H54 (cell line): ENCODE measurements at regions not wholly inside any gene's neighbourhood (a gene's known extent, or its start where the extent isn't known, plus 50 kb on each side); places are given as distances from the start of the nearest gene placed in this dataset.

ENCODE experiments used
- DNase-seq: peaks from one replicate; pipeline ENCODE4 v3.0.0; 2011; ENCODE audit warnings: low spot score, mixed read lengths; ENCODE audit not compliant: insufficient read length
- FAIRE-seq: peaks from 3 replicates; lab custom pipeline; 2011; peaks lifted over from hg19 to GRCh38; lab: Jason Lieb, UNC
- POLR2A ChIP-seq: IDR thresholded peaks from 2 replicates; pipeline ENCODE4 v1.6.1; 2011; ENCODE audit warnings: low read depth, mild to moderate bottlenecking, low read length

DNA sequence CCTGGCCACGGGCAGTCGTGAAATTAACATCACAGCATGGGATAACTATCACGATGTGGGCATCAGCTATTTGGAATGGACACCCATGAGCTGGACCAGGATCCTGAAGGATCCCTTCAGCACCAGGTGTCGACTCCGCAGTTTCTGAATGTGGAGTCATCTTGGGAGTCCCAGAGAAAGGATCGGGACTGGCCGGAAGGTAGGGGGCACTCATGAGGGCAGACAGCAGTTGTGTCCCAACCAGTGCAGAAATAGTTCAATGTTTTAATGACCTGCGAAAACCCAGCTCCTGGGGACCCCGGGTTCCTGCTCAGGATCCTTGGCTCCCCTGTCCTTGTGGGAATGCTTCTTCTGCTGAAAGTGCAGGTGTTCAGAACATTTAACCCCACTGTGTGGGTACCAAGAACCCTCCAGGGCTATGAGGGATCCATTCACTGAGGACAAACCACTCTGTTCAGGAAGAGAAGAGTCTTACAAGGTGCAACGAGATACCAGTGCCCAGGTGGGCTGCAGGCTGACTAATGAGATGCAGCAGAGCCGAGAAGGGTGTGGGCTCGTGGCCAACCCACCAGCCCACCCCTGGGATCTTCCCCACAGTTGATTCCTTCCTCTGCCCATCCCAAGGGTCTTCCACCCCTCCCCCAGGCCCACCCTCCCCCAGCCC, 154.8 kb downstream of the SALL1 start:
- no peak for TF ChIP-seq POLR2A
- no peak for DNase-seq
- no peak for FAIRE-seq

DNA sequence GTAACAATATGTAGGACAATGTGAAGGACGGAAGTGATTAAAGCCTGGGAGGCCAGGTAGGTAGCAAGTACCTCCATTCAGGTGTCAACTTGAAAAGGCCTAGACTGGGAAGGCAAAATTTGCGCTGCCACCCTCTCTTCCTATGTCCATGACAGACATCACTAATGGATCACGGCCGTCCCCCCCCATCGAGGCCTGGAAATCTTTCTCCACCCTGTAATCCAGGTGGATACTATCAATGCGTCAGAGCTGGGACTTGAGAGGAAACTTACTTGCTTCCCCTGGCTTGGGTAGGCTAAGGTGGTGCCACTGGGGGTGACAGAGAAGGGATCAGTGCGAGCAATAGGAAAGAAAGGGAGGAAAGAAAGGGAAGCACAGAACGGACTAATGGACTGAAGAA, 156.1 kb downstream of the SALL1 start:
- DNase-seq = no peak
- TF ChIP-seq POLR2A = no peak
- no peak for FAIRE-seq

DNA sequence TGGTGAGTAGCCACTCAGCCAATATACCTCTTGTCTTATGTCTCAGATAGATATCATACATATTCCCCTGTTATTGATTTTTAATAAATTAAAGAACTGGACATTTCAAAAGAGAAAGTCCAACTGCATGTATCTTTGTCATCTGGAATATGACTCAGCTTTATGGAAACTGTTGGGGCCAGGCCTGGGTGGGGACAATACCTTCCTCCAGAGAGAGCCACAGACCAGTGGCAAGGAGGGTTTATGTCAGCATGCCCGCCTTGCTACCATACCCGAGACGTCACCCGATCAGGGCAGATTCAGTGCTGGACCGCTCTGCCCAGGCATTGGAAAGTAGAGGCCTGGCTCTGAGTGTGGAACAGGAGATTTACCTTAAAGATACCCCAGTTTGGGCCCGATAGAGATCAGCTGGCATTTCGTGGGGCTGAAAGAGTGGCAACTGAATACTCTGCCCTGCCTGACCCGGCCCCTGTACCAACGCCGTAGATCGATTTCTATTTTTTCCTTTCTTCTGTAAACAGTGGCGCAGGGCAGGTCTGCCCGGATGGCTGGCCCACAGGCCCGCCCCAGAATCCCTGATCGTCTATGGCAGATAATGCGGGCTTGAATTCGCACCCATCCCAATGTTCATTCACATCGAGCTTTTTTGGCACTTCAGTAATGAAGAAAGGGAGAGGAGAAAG, 158.6 kb downstream of the SALL1 start:
- DNase-seq = no peak
- no peak for FAIRE-seq
- TF ChIP-seq POLR2A = no peak

DNA sequence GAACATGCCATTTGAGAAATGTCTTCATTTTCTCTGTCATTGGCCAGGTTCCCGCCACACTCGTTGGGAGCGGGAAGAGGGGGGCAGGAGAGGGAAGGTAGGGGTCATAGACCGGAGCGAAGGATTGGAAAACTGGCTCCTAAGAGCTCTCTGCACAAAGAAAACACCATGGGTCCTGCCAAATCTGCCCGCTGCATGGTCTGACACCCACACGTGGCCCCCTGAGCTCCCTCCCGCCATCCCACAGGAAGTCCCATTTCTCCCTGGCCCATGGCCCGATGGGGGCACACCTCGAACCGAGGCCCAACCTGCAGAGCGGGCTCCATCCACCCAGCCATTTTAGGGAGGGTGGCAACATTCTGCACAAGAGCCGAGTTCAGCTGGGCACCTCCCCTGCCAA, 159.6 kb downstream of the SALL1 start:
- no peak for TF ChIP-seq POLR2A
- DNase-seq (no peak), FAIRE-seq (no peak)

DNA sequence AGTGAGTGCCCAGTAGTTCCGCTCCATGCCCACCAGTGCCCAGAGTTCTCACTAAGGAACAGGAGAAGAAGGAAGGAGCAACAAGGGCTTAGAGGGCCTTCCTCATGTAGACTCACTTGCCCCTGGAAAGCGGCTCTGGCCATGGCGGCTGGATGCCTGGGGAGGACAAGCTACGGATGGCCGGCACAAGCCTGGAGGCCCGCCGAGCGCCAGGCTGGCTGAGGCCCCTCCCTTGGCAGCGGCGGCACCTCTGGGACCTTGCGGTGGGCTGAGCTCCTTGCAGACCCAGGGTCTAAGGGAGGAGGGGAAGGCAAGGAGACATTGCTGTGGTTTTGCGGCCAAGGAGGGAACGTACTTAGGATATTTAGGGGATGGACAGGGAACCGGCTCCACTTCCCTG, 160.1 kb downstream of the SALL1 start:
- FAIRE-seq = no peak
- DNase-seq = no peak
- TF ChIP-seq POLR2A = no peak

DNA sequence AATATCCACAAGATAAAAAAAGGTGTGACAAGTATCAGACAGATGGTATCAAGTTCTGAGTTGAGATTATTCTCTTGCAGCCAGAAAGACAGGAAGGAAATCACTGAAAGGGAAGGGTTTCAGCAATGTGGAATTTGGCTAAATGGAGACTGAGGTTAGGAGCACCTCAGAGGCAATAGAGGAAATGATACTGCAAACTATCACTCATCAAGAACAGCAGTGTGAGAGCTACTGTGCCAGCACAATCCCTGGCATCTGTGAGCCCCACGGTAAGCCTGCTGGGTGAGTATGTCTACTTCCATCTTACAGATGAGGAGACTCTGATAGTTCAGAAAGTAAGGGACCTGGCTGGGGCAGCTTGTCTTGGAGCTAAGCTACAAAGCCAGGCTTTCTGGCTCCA, 162.0 kb downstream of the SALL1 start:
- FAIRE-seq (no peak), DNase-seq (no peak)
- TF ChIP-seq POLR2A = no peak

DNA sequence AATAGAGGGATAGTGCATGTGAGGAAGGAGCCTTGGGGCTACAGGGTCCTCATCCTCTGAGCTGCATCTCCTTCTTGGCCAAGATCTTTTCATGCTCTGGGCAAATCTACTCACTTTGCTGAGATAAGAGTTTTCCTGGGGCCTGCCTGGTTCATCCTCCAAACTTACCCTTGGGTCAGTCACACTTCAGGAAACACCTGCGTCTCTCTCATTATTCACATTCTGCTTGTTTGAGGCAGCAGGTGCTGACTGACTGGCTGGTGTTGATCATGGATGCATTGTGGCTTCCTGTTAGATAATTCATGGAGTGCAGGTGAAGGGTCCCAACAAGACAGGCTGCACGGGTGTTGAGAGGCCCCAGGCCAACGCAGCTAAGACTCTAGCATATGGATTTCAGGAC, 162.6 kb downstream of the SALL1 start:
- TF ChIP-seq POLR2A = no peak
- DNase-seq (no peak), FAIRE-seq (no peak)

DNA sequence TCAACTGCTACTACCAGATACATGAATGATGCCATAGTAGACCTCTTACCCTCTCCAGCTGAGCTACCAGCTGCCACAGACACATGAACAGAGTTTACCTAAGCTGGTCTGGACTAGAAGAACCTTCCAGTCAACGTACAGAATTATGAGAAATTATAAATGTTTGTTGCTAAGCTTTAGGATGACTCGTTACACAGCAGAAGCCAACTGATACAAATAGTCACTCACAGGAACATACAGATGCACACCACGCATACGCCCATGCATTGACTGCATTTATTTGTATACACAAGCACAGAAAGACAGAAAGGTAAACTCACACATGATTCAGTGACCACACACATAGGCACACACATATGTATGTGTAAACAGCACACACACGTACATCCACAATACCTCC, 164.6 kb downstream of the SALL1 start:
- no peak for FAIRE-seq
- DNase-seq = no peak

DNA sequence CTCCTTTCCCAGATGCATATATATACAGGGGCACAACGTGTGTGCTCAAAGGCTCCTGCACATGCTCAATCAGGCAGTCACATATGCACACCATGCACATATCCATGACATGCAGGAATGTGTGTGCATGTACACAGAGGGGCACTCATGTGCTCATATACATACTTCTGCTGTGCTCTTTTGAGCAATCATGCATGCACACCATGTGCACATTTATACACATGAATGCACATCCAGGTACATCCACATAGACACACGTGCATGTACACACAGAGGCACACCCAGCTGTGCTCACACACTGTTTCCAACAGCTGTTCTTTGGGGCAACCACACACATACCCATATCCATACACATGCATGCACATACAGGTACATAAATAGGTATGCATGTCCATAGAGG, 165.3 kb downstream of the SALL1 start:
- FAIRE-seq (no peak), DNase-seq (no peak)

More for the DNA sequence above, 164.6 kb downstream of the SALL1 start:
- no peak for TF ChIP-seq POLR2A

DNA sequence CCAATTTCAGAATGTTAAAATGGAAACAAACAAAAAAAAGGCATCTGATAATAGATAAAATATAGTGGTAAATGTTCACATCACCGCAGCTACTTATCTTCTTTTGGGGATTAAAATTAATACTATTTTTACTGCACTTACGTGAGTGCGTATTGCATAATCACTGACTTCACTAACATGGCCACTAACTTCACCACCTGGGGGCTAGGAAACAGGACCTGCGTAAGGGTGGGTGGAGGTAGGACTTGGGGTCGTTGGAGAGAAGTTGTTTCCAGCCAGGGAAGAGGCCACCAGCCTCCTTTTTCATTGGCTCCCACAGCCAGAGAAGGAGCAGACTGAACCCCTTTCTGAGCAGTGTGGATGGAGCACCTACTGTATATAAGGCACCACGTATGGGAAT, 166.4 kb downstream of the SALL1 start:
- DNase-seq (no peak), FAIRE-seq (no peak)
- TF ChIP-seq POLR2A = no peak

More for the DNA sequence above, 165.3 kb downstream of the SALL1 start:
- TF ChIP-seq POLR2A = no peak

DNA sequence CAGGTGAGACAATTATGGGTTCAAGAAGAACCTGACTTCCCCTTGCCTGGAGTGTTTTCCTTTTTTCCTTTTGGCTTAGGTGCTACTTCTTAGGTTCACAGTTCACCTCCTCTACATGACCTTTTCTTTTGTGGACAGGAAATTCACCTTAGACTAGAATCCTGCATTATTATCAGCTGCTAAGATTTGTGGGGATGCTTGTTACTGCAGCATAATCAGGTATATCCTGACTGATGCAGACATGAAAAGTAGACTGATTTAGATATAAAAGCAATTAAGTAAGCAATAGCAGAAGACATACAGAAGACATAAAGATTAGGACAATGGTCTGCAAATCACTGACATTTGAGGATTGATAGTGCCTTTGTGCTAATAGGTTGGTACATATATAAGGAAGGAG, 168.3 kb downstream of the SALL1 start:
- DNase-seq (no peak), FAIRE-seq (no peak)
- TF ChIP-seq POLR2A = no peak

DNA sequence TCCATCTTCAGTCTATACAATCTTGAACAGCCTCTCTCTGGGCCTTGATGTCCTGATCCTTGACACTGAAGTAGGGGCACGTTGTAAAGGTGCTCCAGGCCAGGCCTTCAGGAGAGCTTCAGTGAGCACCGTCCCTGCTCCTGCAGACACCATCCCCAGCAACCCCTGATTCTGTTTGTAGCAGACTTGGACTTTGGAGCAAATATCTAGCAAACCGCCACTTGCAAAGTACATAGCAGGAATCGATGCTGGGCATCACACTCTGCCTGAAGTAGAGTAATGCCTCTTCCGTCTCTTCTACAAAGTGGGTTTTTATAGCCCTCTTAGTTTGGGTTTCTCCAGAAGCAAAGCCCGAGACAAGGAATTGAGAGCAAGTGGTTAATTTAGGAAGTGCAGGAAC, 169.1 kb downstream of the SALL1 start:
- TF ChIP-seq POLR2A = no peak
- FAIRE-seq = no peak
- DNase-seq = no peak

DNA sequence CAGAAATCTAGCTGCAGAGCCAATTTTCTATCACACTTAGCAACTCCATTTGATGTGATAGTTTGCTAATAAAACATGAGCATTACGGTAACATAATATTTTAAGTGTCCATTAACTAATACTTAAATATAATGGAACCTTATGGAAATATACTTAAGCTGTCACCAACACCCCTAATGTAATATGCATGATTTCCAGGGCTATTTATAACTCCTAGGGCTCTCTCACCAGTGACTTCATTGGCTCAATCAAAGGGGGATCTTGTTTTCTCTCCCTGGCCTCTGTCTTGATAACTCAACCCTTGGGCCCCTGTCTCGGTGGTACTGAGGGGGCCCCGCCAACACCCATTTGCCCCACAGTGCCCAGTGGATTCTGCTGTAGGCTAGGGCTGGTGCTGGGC, 170.4 kb downstream of the SALL1 start:
- TF ChIP-seq POLR2A = no peak
- no peak for FAIRE-seq

DNA sequence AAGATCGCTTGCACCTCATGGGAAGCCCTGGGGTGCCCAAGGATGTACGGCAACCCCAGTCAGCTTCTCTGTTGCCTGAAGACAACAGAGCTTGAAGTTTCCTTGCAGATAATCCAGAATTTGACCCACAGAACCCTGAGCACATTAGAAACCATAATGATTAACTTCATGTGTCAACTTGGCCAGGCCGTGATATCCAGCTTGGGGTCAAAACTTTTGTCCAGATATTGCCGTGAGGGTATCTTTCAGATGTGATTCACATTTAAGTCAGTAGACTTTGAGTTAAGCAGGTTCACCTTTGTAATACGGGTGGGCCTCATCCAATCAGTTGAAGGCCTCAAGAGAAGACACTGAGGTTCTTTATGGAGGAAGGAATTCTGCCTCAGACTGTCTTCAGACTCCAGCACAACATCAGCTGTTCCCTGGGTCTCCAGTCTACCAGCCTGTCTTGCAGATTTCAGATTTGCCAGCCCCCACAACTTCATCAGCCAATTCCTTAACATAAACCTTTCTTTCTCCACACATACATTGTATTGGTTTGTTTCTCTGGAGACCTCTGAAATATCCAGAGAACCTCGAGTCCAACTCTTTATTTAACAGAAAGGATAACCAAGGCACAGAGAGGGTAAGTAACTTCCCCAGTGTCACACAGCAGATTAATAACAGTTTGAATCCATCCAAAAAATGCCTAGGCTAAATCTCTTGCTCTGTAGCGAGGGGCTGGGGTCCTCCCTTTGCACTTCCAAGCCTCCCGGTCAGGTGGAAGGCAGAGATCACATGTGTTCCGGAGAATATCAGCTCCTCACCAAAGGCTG, 171.1 kb downstream of the SALL1 start:
- DNase-seq (no peak), FAIRE-seq (no peak)
- TF ChIP-seq POLR2A = no peak

More for the DNA sequence above, 170.4 kb downstream of the SALL1 start:
- no peak for DNase-seq
